HG03064 (cell line): ENCODE measurements at regions not wholly inside any gene's neighbourhood (a gene's known extent, or its start where the extent isn't known, plus 50 kb on each side); places are given as distances from the start of the nearest gene placed in this dataset.

Source experiments
- ATAC-seq: cut with Tn5 transposase; IDR thresholded peaks from one replicate; pipeline ENCODE4 v1.9.1; 2021; ENCODE audit warnings: low read depth; ENCODE audit not compliant: unreplicated experiment

- no peak for ATAC-seq
These were observed 985.6 kb downstream of the BRD1 start for GRCh38 chr22:48841881-48842582.

GRCh38 chr22:48840112-48840949, 987.3 kb downstream of the BRD1 start:
- ATAC-seq = no peak

GRCh38 chr22:48838846-48839730, 988.6 kb downstream of the BRD1 start:
- no peak for ATAC-seq

- ATAC-seq = no peak
These were observed 989.3 kb downstream of the BRD1 start for GRCh38 chr22:48838376-48838775.

- no peak for ATAC-seq
These were observed 990.2 kb downstream of the BRD1 start for GRCh38 chr22:48837341-48837935.

GRCh38 chr22:48836673-48837340, 990.9 kb downstream of the BRD1 start:
- no peak for ATAC-seq

- ATAC-seq = no peak
These were observed 991.6 kb downstream of the BRD1 start for GRCh38 chr22:48835857-48836672.

- no peak for ATAC-seq
These were observed 992.3 kb downstream of the BRD1 start for GRCh38 chr22:48835364-48835763.

GRCh38 chr22:48834404-48834803, 993.3 kb downstream of the BRD1 start:
- no peak for ATAC-seq

- ATAC-seq = no peak
These were observed 995.1 kb downstream of the BRD1 start for GRCh38 chr22:48832592-48832991.

GRCh38 chr22:48829908-48830307, 997.8 kb downstream of the BRD1 start:
- ATAC-seq = no peak

GRCh38 chr22:48828688-48829087, 999.0 kb downstream of the BRD1 start:
- no peak for ATAC-seq

- ATAC-seq = no peak
These were observed 999.6 kb downstream of the BRD1 start for GRCh38 chr22:48827904-48828555.

- no peak for ATAC-seq
These were observed 1000.3 kb downstream of the BRD1 start for GRCh38 chr22:48827268-48827846.

GRCh38 chr22:48826546-48826945, 1001.1 kb downstream of the BRD1 start:
- ATAC-seq = no peak

- ATAC-seq = no peak
These were observed 1001.7 kb downstream of the BRD1 start for GRCh38 chr22:48825802-48826520.

- ATAC-seq = no peak
These were observed 1002.7 kb downstream of the BRD1 start for GRCh38 chr22:48824712-48825651.
